ENCODE measurements at regions not wholly inside any gene's neighbourhood (a gene's known extent, or its start where the extent isn't known, plus 50 kb on each side); places are given as distances from the start of the nearest gene placed in this dataset.

GRCh38 chr6:123687864-123688263, 51.1 kb upstream of the TRDN start:
- no peaks in the 10 kb centered on the region for H3K9me3 ChIP-seq
- intact Hi-C loops (cut with DNase I): no loop called here
- no peak for TF ChIP-seq EP300 (IDR thresholded peaks at IDR 0.05)
- no peak for TF ChIP-seq POLR2A (IDR thresholded peaks at IDR 0.05; ENCODE audit: low read depth)
- no peak for DNase-seq (ENCODE audit: extremely low spot score)
- no peaks in the 10 kb centered on the region for H3K36me3 ChIP-seq
- no peak overlapping the region for H3K4me3 ChIP-seq
- WGBS: 76% methylated on average over 1 of the region's 1 CpG
- H3K4me1 ChIP-seq: no peaks in the 10 kb centered on the region
- H3K27ac ChIP-seq (replicated peaks in 1 of 4): no peak overlapping the region
- no peaks in the 10 kb centered on the region for H3K27me3 ChIP-seq

Measured in esophagus muscularis mucosa (tissue), 4 donors.